LHCN-M2 (cell line): ENCODE measurements at regions not wholly inside any gene's neighbourhood (a gene's known extent, or its start where the extent isn't known, plus 50 kb on each side); places are given as distances from the start of the nearest gene placed in this dataset.

Source experiments
- DNase-seq: peaks from one replicate; pipeline ENCODE4 v3.0.0-alpha.2; 2012; ENCODE audit warnings: low read depth

GRCh38 chr1:87867626-87868025 is 538.9 kb downstream of the LMO4 start:
- peak; percentile 4 for DNase-seq

- DNase-seq: peak; percentile 39
Measured at GRCh38 chr1:87869567-87869966, 540.9 kb downstream of the LMO4 start.

DNA sequence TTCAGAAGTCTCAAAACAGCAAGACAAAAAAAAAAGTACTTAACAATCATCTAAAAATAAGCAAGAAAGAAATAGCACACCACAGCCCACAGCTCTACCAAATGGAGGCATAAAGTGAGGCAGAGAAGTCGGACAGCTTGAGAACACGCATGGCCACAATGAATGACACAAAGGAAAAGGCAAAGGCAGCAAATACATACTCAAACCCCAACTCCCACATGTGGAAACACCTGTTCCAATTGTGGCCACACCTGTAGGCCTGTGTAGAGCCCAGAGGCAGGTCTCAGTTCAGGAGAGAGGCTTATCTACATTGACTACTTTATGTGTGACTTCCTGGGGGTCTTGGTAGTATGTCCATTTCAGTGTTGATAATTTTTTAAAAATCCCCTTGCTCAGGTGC is 543.5 kb downstream of the LMO4 start:
- no peak for DNase-seq

DNA sequence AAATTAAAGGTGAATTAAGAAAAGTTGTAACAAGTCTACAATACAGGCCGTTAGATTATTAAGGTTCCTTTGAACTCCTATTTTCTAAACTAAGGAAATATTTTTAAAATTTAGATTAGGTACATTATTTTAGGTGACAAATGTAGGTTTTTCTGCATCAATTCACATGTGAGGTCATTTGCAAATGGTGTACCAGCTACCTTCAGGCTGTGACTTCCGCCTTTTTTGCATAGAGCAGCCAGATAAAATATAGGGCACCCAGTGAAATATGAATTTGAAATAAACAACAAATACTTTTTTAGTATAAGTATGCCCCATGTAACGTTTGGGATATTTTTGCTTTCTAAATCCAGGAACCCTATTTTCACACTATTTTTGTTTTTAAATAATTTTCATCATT is 544.0 kb downstream of the LMO4 start:
- no peak for DNase-seq

DNA sequence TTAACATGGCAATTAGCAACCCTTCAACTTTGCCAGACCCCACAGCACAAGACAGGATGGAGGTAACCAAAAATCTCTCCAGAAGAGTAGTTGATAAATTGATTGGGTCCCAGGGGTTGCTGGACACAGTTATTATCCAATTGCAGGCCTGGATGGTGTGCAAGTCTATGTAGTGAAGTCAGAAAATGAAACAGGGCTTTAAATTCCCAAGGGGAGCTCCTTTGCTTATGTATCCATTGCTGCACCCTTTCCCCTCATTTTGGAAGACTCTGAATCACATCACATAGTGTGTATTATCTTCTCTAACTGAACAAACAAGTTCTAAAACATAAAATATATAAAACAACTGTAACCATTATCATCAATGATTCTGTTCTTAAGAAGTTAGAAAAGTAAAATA is 550.2 kb downstream of the LMO4 start:
- no peak for DNase-seq

DNA sequence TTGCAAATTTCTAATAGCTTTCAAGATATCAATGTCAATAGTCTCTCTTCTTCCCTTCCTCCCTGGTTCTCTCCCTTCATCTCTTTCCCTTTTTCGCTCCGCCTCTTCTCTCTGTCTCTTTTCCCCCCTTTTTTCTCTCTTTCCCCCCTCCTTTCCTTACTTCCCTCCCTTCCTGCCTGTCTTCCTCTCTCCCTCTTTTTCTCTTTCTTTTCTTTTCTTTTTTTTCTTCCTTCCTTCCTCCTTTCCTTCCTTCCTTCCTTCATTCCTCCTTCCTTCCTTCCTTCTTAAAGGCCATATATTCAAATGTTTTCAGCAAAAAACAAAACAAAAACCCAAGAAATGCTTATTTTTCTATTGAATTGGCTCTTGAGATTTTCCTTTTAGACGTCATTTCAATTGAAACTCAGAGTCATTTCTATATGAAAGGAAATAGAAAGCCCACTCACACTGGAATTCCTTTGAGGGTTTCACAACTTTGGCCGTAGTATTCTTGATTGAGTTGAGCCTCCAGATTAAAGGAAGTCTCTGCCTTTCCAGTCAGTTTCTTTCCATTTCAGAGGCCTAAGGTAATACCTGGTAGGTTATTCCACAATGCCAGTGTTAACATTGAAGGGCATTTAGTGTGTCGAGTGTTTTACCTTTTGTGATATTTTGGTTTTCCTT is 551.5 kb downstream of the LMO4 start:
- no peak for DNase-seq

GRCh38 chr1:87880764-87881163 is 552.1 kb downstream of the LMO4 start:
- no peak for DNase-seq

- no peak for DNase-seq
Measured at GRCh38 chr1:87883906-87884305, 555.2 kb downstream of the LMO4 start.

DNA sequence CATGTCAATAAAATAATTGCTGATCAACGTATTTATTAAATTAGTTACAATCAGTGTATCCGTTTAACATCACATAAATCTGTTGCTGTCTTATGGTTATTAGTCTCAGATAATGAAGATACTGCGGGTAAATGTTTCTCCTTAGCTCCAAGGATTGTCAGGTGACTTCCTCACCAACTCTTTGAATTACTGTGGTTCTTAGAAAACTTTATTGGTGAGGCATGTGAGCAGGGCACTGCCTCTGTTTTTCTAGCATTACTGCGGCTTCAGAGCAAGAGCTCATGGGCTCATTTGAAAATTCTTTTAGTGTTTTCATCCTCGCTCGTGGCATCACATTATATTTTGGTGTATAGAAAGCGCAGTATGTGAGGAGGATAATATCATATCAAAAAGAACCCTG is 555.9 kb downstream of the LMO4 start:
- no peak for DNase-seq

DNA sequence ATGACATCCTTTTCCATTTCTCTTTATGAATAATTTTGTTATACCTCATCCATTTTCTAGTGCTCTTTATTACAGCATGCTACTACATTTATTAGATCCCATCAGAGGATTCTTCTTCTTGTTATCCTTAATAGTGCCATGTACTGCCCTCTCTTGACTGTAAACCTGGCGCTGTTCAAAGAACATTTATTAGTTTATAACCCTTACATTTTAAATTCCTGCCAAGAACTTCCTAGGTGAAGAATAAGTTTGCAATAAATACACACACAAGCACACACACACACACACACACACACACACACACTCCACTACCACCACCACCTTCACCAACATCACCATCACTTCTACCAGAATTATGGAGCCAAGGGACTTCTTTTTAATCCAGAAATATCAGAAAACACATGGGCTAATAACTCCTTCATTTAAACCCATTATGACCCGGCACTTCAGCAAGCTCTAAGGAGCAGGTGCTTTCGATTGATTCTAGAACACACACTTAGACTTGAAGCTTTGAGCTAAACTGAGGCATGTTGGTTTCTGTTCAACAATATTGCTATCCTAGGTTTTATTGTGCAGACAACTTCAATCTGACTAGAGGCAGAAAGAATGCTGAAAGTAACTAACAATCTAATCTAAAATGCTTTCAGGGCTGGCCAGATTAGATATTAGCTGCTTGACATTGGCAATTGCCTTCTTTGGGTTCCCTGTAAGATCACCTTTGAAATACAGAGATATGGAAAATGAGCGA is 556.8 kb downstream of the LMO4 start:
- DNase-seq: no peak

DNA sequence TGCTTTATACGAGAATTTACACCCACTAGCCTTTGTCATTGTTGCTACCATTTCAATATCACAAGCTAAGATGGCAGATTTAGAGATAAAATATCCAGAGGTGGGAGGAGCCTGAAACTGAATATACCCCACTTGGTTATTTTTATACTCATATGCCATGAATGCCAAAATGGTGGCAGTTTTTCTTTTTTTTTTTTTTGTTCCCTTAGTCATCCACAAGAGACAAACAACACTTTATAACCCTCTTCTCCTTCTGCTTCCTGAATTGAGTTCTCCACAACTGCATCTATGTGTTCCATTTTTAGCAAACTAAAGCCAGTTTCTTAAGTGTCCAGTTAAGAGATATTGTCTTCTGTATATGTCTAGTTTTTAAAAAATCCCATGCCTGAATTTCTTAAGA is 558.4 kb downstream of the LMO4 start:
- no peak for DNase-seq

- no peak for DNase-seq
Measured at GRCh38 chr1:87888446-87888845, 559.8 kb downstream of the LMO4 start.

DNA sequence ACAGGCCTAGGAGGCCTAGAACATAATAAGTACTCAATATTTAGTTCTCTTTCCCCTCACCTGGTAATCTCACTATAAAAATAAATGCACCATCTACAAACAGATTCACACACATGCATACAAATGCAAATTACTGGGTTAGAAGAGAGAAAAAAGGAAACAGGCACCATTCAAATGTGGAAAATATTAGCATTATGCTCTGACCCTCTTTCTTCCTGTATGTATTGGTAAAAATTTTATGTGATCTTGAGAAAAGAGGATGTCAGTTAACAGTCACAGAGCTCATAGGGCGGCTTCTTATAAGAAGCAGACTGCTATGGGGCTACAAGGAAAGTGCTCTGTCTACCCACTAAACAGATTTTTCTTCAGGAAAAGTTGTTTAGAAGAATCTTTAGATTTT is 565.4 kb downstream of the LMO4 start:
- no peak for DNase-seq

GRCh38 chr1:87897481-87897880 is 568.8 kb downstream of the LMO4 start:
- no peak for DNase-seq

DNA sequence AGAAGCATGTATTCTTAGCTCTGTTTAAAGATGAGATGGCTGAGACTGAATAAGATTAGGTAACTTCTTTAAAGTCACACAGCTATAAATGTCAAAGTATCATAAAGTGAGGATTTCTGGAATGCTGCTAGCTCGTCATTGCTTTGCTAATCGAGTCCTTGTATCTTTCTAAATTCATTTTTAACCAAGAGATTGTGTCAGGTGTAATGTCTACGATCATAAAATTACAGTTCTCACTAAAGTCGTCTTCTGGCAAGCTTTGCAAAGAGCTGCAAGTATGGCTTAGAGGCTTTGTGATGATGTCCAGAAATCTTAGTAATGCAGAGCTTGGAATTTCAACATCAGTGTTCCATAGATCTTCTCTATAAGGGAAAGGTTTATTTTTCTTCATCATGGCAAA is 569.8 kb downstream of the LMO4 start:
- DNase-seq: no peak

DNA sequence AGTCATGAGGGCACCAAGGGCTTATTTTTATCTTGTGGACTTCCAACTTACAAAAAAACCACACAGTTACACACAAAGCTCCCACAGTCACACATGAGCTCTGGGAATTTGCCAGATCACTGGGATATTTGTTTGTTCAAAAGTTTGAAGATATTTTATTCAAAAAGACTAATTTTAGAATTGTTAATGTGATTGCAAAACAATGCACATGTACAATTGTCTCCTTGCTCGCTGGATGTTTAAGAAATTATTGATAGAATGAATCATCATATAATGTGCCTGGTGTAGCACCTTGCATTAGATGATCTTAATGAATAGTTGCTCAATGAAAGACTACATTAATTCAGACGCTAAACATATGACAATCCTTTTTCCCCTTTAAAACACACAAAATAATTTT is 570.3 kb downstream of the LMO4 start:
- no peak for DNase-seq

DNA sequence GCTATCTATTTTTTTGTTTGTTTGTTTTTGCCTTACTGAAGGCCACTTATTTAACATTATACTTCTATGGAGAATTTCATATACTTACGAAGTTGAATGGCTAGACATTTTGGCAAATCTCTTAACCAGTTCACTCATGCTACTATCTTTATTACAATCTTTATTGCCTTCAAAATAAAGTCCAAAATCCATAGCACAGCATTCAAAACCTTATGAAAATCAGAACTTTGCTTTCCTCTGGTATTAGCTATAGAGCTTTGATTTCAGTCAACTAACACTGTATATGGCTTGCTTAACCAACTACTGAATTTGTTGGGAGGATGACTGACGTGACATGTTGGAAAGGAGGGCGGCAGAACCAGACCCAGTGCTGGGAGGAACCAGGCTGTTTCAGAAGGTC is 571.1 kb downstream of the LMO4 start:
- DNase-seq: no peak

DNA sequence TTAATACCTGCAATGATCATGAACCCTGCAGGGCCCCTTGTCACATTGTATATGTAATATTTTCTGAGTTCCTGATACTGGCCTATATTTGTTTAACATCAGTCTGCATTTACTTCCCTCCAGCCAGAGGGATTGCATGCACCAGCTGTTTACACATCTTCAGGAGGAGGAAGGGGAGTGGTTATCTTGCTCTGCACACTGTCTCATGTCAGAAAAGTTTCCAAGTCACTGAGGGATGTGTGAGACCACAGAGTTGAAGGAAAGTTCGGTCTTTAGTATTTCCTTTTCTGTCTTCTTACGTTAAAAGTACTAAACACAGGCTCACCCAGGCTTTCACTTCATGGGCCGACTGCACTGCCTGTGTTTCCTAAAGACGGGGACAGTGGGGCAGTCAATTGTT is 574.1 kb downstream of the LMO4 start:
- DNase-seq: no peak

GRCh38 chr1:87903242-87903641 is 574.6 kb downstream of the LMO4 start:
- no peak for DNase-seq

- no peak for DNase-seq
Measured at GRCh38 chr1:87904651-87905050, 576.0 kb downstream of the LMO4 start.

DNA sequence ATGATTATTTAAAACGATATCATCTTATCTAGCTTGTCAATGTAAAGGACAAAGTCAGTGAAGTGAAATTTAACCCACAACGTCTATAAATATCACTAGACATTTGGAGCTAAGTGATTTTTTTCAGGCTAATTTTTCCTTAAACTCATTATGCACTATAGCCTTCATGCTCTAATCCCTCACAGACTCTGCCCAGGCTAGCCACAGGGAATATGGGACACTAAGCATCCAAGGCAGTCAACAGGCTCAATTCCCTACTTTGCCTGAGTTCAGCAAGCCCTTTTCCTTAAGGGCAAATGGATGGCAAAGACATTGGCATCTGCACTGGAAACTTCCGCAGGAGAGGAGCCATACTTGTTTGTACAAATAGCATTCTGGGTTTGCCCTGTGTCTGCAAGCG is 577.0 kb downstream of the LMO4 start:
- no peak for DNase-seq

GRCh38 chr1:87906078-87906477 is 577.4 kb downstream of the LMO4 start:
- DNase-seq: no peak

- DNase-seq: no peak
Measured at GRCh38 chr1:87913361-87913760, 584.7 kb downstream of the LMO4 start.

- DNase-seq: no peak
Measured at GRCh38 chr1:87914396-87914795, 585.7 kb downstream of the LMO4 start.
